Mucosa of stomach (tissue), 1 donor: ENCODE measurements at regions not wholly inside any gene's neighbourhood (a gene's known extent, or its start where the extent isn't known, plus 50 kb on each side); places are given as distances from the start of the nearest gene placed in this dataset.
"Not testable (repeated sequence)": the region's sequence is repeated elsewhere in the genome, so short reads cannot be mapped to it uniquely, and the experiment has no call there.

Source experiments
- H3K27me3 ChIP-seq: one replicate; pipeline ENCODE4 v1.7.0; 2013; ENCODE audit warnings: mild to moderate bottlenecking, low read length; ENCODE audit not compliant: control insufficient read depth, insufficient read depth
- H3K36me3 ChIP-seq: one replicate; pipeline ENCODE4 v1.7.0; 2013; ENCODE audit warnings: low read length; ENCODE audit not compliant: control insufficient read depth, insufficient read depth
- H3K4me1 ChIP-seq: one replicate; pipeline ENCODE4 v1.7.0; 2013; ENCODE audit warnings: mild to moderate bottlenecking, low read length; ENCODE audit not compliant: control insufficient read depth, insufficient read depth
- H3K4me3 ChIP-seq: one replicate; pipeline ENCODE4 v1.7.0; 2013; ENCODE audit warnings: low read length
- H3K9ac ChIP-seq: one replicate; pipeline ENCODE4 v1.7.0; 2013; ENCODE audit warnings: mild to moderate bottlenecking, low read length, moderate library complexity
- H3K9me3 ChIP-seq: one replicate; pipeline ENCODE4 v1.7.0; 2013; ENCODE audit warnings: mild to moderate bottlenecking, low read length, moderate library complexity; ENCODE audit not compliant: control insufficient read depth
- donor health status: Pancreatic carcinoma.

DNA sequence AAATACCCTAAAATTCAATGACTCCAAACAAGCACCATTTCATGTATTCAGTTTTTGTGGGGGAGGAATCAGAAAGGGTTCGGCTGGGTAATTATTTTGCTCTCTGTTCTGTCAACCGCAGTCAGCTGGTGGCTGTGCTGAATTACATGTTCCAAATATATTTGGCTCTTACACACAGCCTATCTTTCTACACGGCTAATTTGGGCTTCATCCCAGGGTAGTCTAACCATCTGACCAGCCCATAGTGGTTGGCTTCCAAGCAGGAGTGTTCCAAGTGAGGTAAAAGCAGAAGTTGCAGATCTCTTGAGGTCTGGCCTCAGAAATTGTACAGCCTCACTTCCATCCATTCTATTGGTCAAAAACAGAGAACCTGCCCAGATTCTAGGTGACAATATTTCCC lies 760.8 kb upstream of the SEMA6D start:
- H3K4me1 ChIP-seq = no peaks in the 10 kb centered on the region
- no peaks in the 10 kb centered on the region for H3K9me3 ChIP-seq
- H3K27me3 ChIP-seq = no peaks in the 10 kb centered on the region
- no peak overlapping the region for H3K4me3 ChIP-seq
- no peak overlapping the region for H3K9ac ChIP-seq
- H3K36me3 ChIP-seq = no peaks in the 10 kb centered on the region

DNA sequence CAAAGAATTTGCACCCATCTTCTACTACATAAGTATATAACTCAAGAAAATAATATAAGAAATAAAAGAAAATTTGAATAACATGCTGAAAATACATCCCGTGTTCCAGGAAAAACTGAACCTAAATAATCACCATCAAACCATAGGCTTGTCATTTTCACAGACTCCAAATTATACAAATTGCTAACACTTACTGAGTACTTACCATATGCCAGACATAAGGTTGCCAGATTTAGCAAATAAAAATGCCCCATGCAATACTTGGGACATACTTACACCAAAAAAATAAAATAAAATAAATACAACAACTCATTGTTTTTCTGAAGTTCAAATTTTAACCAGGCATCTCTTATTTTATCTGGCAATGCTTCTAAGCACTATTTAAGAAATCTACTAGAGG lies 760.4 kb upstream of the SEMA6D start:
- Histone ChIP-seq H3K9ac (no peak overlapping the region), H3K4me3 (no peak overlapping the region), H3K36me3 (no peaks in the 10 kb centered on the region), H3K9me3 (no peaks in the 10 kb centered on the region), H3K27me3 (no peaks in the 10 kb centered on the region), H3K4me1 (no peaks in the 10 kb centered on the region)

DNA sequence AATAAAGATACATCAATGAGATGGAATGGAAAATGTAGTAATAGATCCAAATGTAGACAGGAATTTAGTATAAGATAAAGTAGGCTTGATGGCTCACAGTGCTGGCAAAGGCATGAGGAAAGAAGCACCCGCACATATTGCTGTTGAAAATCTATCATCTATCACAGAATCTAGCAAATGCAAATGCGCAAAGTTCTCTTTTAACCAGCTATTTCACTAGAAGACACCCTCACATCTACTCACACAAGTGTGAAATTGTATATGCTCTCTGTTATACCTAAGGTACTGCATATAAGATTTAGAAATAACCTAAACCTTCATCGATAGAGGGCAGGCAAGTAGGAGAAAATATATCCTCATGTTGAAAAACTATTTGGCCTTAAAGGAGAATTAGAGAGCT lies 756.7 kb upstream of the SEMA6D start:
- Histone ChIP-seq H3K36me3 (no peaks in the 10 kb centered on the region), H3K9me3 (no peaks in the 10 kb centered on the region), H3K4me3 (no peak overlapping the region), H3K9ac (no peak overlapping the region), H3K4me1 (no peaks in the 10 kb centered on the region), H3K27me3 (no peaks in the 10 kb centered on the region)

DNA sequence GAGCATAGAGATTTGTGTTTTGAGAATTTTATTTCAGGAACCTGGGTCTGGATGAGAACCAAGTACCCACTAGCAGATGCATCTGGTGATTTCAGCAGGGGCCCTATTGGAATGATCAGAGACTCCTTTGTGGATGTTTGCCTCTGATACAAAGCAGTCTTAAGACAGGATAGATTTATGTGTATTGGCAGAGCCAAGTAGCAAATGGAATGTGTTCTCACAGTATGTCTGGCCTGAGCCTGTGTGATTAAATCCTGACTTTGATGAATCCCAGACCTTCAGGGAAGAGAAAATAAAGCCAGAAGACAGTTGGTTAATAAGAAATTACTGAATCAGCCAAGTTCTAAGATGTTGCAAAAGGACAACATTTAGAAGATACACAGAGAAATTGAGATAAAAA lies 755.5 kb upstream of the SEMA6D start:
- Histone ChIP-seq H3K36me3 (no peaks in the 10 kb centered on the region), H3K9me3 (no peaks in the 10 kb centered on the region), H3K4me3 (no peak overlapping the region), H3K9ac (no peak overlapping the region), H3K4me1 (no peaks in the 10 kb centered on the region), H3K27me3 (no peaks in the 10 kb centered on the region)

DNA sequence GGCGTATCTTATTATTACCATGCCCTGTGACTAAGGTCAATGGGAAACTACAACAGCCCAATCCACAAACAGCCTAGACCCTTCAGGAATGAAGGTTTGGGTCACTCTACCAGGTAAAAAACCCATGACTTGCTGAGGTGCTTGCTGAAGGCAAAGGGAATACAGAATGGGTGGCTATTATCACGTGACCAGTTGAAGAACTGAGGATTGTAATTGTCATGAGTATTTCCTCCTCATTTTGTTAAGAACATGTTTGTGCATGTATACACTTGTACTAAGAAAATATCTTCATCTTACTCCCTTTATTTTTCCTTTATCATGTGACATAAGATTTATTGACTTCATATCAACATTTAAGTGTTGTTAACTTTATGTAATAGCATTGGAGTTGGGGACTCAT lies 729.2 kb upstream of the SEMA6D start:
- not testable (repeated sequence) for H3K27me3 ChIP-seq, H3K4me3 ChIP-seq, H3K36me3 ChIP-seq, H3K9me3 ChIP-seq, H3K4me1 ChIP-seq, H3K9ac ChIP-seq

DNA sequence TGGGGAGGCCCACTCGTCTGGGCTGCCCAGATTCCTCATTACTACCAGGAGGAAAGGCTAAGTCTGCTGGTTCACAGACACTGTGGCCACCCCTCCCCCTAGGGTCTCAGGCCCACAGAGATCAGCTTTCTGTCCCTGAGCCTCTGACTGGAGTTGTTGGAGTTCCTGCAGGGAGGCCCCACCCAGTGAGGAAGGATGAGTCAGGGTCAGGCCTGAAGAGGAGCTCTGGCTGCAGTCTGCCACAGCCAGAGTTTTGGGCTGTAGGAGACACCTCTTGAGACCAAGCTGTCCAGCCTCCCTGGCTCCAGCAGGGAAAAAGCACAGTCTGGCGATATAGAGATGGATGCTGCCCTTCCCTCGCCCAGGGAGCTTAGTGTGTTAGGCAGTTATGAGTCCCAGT lies 720.9 kb upstream of the SEMA6D start:
- Histone ChIP-seq H3K9me3 (no peaks in the 10 kb centered on the region), H3K4me3 (no peak overlapping the region), H3K4me1 (no peaks in the 10 kb centered on the region), H3K36me3 (no peaks in the 10 kb centered on the region), H3K9ac (no peak overlapping the region), H3K27me3 (no peaks in the 10 kb centered on the region)

DNA sequence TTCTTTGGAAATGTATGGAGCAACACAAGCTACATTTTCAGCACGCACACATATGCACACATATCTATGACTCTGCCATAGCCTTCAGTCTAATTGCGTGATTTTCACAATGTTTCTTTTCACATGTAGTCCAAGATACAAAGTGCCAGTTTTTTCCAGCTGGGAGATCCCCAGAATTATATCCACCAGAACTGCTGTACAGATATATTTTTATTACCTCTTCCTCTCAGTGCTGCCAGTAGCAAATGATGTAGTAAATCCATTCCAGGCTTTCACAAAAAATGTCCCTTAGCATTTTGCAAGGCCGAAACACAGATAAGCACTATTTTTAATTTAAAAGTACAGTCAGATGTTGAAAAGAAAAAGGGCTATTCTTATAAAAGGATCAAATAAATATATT lies 719.8 kb upstream of the SEMA6D start:
- Histone ChIP-seq H3K9ac (no peak overlapping the region), H3K9me3 (no peaks in the 10 kb centered on the region)

DNA sequence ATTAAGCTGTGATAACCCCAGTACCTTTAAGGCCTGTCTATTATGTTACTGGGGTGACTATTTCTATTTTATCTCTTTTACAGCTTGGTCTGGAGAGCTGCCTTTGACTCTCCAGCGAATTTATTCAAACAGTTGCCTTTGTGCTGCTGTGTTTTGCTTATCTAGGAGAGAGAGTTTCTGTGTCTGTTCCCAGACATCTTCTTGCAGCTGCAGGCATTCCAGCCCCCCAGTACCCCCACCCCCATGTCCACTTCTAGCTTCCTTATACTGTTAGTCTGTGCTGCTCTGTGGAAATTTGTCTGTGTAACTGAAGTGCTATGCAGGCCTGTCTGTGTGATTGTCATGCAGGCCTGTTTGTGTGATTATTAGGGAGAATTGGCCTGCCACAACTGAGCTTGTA lies 713.7 kb upstream of the SEMA6D start:
- Histone ChIP-seq H3K9me3 (no peaks in the 10 kb centered on the region), H3K9ac (no peak overlapping the region), H3K27me3 (no peaks in the 10 kb centered on the region), H3K4me1 (no peaks in the 10 kb centered on the region), H3K4me3 (no peak overlapping the region), H3K36me3 (no peaks in the 10 kb centered on the region)

More for the DNA sequence above, 719.8 kb upstream of the SEMA6D start:
- no peaks in the 10 kb centered on the region for H3K27me3 ChIP-seq
- no peaks in the 10 kb centered on the region for H3K4me1 ChIP-seq
- H3K4me3 ChIP-seq = no peak overlapping the region
- H3K36me3 ChIP-seq = no peaks in the 10 kb centered on the region

DNA sequence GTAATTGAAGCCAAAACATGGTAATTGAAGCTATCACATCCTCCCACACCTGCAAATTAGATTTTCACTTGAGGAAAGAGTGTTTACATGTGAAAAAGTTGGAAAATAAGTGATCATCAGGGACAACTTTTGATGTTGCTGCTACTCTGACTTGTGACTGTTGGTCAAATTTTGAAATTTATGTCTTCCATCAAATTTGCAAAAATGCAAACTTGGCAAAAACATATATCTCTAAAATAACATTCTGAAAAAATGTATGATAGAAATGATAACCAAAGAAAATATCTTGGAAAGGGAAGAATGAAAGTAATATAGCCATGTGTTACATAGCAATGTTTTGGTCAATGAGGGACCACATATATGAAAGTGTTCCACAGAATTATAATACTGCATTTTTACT lies 703.9 kb upstream of the SEMA6D start:
- Histone ChIP-seq H3K36me3 (no peaks in the 10 kb centered on the region), H3K27me3 (no peaks in the 10 kb centered on the region), H3K4me1 (no peaks in the 10 kb centered on the region), H3K4me3 (no peak overlapping the region), H3K9me3 (no peaks in the 10 kb centered on the region), H3K9ac (no peak overlapping the region)

DNA sequence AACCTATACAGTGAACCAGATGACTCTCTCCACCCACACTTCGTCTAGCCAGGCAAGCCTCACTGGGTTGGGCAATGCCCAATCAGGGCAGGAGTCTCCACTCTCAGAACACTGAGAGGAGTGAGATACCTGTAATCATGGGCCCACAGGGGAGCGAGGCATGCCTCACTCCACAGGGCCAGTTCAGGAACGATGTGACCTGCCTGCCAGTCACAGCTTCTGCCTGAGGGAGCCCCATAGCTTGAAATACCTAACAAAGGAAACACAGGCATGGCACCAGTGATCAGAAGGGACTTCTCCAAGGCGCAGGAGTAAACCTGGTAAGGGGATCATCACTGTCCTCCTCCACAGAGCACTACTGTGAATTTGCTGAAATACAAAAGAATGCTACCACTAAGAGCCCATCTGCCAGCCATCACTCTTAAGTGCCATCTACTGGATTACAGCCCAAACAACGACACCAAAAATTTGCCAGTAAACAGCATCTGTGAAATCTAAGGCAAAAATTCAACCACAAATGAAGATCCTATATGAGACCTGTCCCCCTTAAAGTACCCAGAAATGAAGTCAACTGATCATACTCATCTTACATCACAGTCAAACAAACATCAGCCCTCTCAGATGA lies 689.9 kb upstream of the SEMA6D start:
- Histone ChIP-seq H3K4me3 (no peak overlapping the region), H3K4me1 (no peaks in the 10 kb centered on the region), H3K9ac (no peak overlapping the region), H3K9me3 (no peaks in the 10 kb centered on the region), H3K36me3 (no peaks in the 10 kb centered on the region), H3K27me3 (no peaks in the 10 kb centered on the region)

DNA sequence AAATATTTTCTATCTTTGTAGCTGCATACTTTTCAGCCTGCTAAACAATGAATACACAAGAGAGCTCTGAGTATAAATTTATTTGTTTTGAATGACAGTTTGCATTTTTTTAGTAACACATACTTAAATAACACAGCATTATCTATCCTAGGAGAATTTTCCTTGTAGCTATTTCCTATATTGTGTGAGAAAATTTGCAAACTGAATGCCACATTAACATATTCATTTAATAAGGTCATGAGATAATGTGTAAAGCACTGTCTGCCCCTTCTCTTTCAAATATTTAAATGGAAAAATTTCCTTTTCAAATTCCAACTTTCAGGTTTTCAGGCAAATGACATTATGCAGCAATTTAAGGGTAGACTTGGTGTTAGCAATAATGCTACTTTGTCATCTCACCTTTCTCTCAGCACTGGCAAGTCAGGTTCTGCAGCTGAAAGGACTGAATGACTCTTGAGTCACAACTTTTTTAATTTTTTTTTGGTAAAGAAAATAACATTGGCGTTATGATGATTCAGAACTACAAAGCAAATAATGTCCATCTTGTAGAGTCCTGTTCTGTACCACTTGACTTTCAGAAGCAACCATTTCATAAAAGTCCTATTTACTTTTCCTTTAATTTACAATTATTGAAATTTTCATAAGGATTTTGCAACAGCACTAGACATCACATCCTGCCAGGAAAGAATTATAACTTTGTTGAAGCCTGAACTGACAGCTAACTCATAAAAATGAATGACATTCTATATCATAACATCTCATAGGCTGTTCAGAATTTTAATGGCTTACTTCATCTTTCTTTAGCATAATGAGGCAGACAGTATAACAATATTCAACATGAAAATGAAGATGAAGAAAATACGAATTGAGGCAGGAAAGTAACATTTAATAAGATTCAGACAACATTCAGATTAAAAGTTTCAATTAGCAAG lies 681.6 kb upstream of the SEMA6D start:
- no peaks in the 10 kb centered on the region for H3K9me3 ChIP-seq
- no peaks in the 10 kb centered on the region for H3K36me3 ChIP-seq
- no peak overlapping the region for H3K4me3 ChIP-seq
- no peak overlapping the region for H3K9ac ChIP-seq
- no peaks in the 10 kb centered on the region for H3K4me1 ChIP-seq
- H3K27me3 ChIP-seq = no peaks in the 10 kb centered on the region

DNA sequence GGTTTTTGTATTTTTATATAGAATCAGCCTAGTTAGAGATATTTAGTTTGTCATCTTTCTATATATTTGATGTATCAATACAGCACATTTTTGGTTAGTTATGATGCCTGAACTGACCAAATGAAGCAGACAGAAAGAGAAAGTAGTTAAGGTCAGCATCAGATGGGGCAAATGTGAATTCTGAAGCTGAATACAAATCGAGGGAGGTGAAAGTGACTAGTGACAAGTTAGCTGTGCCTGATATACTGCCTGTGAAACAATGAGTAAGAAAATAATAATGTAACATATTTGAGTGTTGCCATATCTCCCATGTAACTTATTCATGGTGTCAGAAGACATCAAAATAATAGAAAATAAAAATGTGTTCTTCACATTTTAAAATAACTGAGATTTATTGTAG lies 680.3 kb upstream of the SEMA6D start:
- H3K4me1 ChIP-seq = no peaks in the 10 kb centered on the region
- H3K9ac ChIP-seq = no peak overlapping the region
- no peaks in the 10 kb centered on the region for H3K36me3 ChIP-seq
- H3K27me3 ChIP-seq = no peaks in the 10 kb centered on the region
- H3K4me3 ChIP-seq = no peak overlapping the region
- no peaks in the 10 kb centered on the region for H3K9me3 ChIP-seq
